ENCODE measurements at regions not wholly inside any gene's neighbourhood (a gene's known extent, or its start where the extent isn't known, plus 50 kb on each side); places are given as distances from the start of the nearest gene placed in this dataset.
A peak's percentile ranks its signal among the peaks of the same experiment; 100 is the strongest.
"Not testable (repeated sequence)": the region's sequence is repeated elsewhere in the genome, so short reads cannot be mapped to it uniquely, and the experiment has no call there.

GRCh38 chr12:9308745-9309144 lies 100.5 kb upstream of the PZP start:
- BruUV-seq (replicated peaks), result TSS peak; percentile 15
- H3K4me2 ChIP-seq (ENCODE audit: low read length); ATAC-seq; RAD21 ChIA-PET (ENCODE audit: low non-redundant PET in 1 of 2, low total read pairs in 2 of 2, uncharacterized antibody in 2 of 2, unreplicated experiment in 2 of 2); H3K27me3 ChIP-seq (ENCODE audit: insufficient read depth, low read length); H2AFZ ChIP-seq (ENCODE audit: low read depth, low read length, poor library complexity, severe bottlenecking); H3K9me3 ChIP-seq (ENCODE audit: control insufficient read depth in 1 of 2, insufficient read depth in 1 of 2, low read depth in 1 of 2, low read length in 2 of 2); H3K9me2 ChIP-seq (ENCODE audit: insufficient read depth); H3K4me3 ChIP-seq (replicated peaks in 1 of 2; ENCODE audit: low read depth in 1 of 2, low read length in 2 of 2); DNase-seq (ENCODE audit: low read depth, low spot score); intact Hi-C loops (cut with micrococcal nuclease); POLR2A ChIA-PET; H3K27ac ChIP-seq (ENCODE audit: low read depth, low read length); H4K20me1 ChIP-seq (ENCODE audit: insufficient read depth); H3K4me1 ChIP-seq (ENCODE audit: control insufficient read depth in 1 of 2, insufficient read depth in 2 of 2, low read length in 2 of 2); CTCF ChIA-PET; H3K36me3 ChIP-seq (ENCODE audit: control insufficient read depth in 1 of 2, insufficient read depth in 2 of 2, low read length in 2 of 2); H3K9ac ChIP-seq (ENCODE audit: low read length); H3K79me2 ChIP-seq (ENCODE audit: insufficient read depth, low read length): not testable (repeated sequence)

GRCh38 chr12:9308163-9308562 lies 100.0 kb upstream of the PZP start:
- H3K27ac ChIP-seq (ENCODE audit: low read depth, low read length); H3K9me2 ChIP-seq (ENCODE audit: insufficient read depth); H3K9me3 ChIP-seq (ENCODE audit: control insufficient read depth in 1 of 2, insufficient read depth in 1 of 2, low read depth in 1 of 2, low read length in 2 of 2); H4K20me1 ChIP-seq (ENCODE audit: insufficient read depth); H3K27me3 ChIP-seq (ENCODE audit: insufficient read depth, low read length); POLR2A ChIA-PET; H3K4me2 ChIP-seq (ENCODE audit: low read length); H3K79me2 ChIP-seq (ENCODE audit: insufficient read depth, low read length); CTCF ChIA-PET; RAD21 ChIA-PET (ENCODE audit: low non-redundant PET in 1 of 2, low total read pairs in 2 of 2, uncharacterized antibody in 2 of 2, unreplicated experiment in 2 of 2); DNase-seq (ENCODE audit: low read depth, low spot score); H3K4me3 ChIP-seq (replicated peaks in 1 of 2; ENCODE audit: low read depth in 1 of 2, low read length in 2 of 2); intact Hi-C loops (cut with micrococcal nuclease); H3K36me3 ChIP-seq (ENCODE audit: control insufficient read depth in 1 of 2, insufficient read depth in 2 of 2, low read length in 2 of 2); H2AFZ ChIP-seq (ENCODE audit: low read depth, low read length, poor library complexity, severe bottlenecking); ATAC-seq; H3K9ac ChIP-seq (ENCODE audit: low read length); H3K4me1 ChIP-seq (ENCODE audit: control insufficient read depth in 1 of 2, insufficient read depth in 2 of 2, low read length in 2 of 2); BruUV-seq (replicated peaks): not testable (repeated sequence)

DNA sequence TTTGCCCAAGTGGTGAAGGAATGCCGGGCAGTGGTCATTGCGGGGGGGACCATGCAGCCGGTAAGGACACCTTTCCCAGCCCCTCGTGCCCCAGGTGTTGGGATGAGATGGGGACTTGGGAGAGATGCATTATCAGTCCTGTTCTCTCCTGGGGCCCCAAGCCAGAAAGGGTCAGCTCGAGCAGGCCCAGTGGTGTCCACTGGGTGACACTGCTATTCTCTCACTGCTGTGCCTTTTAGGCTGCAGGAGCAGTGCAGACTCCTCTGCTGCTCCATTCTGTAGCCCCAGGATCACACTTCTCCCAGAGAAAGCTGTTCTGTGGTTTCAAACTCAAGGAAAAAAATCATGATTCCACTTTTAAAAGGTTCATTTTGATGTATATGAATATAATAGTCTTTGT lies 99.1 kb upstream of the PZP start:
- H3K79me2 ChIP-seq (ENCODE audit: insufficient read depth, low read length); H3K27ac ChIP-seq (ENCODE audit: low read depth, low read length); CTCF ChIA-PET; DNase-seq (ENCODE audit: low read depth, low spot score); H3K9me2 ChIP-seq (ENCODE audit: insufficient read depth); H2AFZ ChIP-seq (ENCODE audit: low read depth, low read length, poor library complexity, severe bottlenecking); H3K36me3 ChIP-seq (ENCODE audit: control insufficient read depth in 1 of 2, insufficient read depth in 2 of 2, low read length in 2 of 2); H3K9me3 ChIP-seq (ENCODE audit: control insufficient read depth in 1 of 2, insufficient read depth in 1 of 2, low read depth in 1 of 2, low read length in 2 of 2); H3K4me1 ChIP-seq (ENCODE audit: control insufficient read depth in 1 of 2, insufficient read depth in 2 of 2, low read length in 2 of 2); H4K20me1 ChIP-seq (ENCODE audit: insufficient read depth); H3K9ac ChIP-seq (ENCODE audit: low read length); ATAC-seq; POLR2A ChIA-PET; intact Hi-C loops (cut with micrococcal nuclease); H3K4me2 ChIP-seq (ENCODE audit: low read length); H3K27me3 ChIP-seq (ENCODE audit: insufficient read depth, low read length); BruUV-seq (replicated peaks); H3K4me3 ChIP-seq (replicated peaks in 1 of 2; ENCODE audit: low read depth in 1 of 2, low read length in 2 of 2); RAD21 ChIA-PET (ENCODE audit: low non-redundant PET in 1 of 2, low total read pairs in 2 of 2, uncharacterized antibody in 2 of 2, unreplicated experiment in 2 of 2): not testable (repeated sequence)

- H3K36me3 ChIP-seq (ENCODE audit: control insufficient read depth in 1 of 2, insufficient read depth in 2 of 2, low read length in 2 of 2); intact Hi-C loops (cut with micrococcal nuclease); H3K9ac ChIP-seq (ENCODE audit: low read length); H3K9me2 ChIP-seq (ENCODE audit: insufficient read depth); H3K9me3 ChIP-seq (ENCODE audit: control insufficient read depth in 1 of 2, insufficient read depth in 1 of 2, low read depth in 1 of 2, low read length in 2 of 2); CTCF ChIA-PET; ATAC-seq; BruUV-seq (replicated peaks); H4K20me1 ChIP-seq (ENCODE audit: insufficient read depth); RAD21 ChIA-PET (ENCODE audit: low non-redundant PET in 1 of 2, low total read pairs in 2 of 2, uncharacterized antibody in 2 of 2, unreplicated experiment in 2 of 2); H3K79me2 ChIP-seq (ENCODE audit: insufficient read depth, low read length); H3K27me3 ChIP-seq (ENCODE audit: insufficient read depth, low read length); POLR2A ChIA-PET; H3K4me1 ChIP-seq (ENCODE audit: control insufficient read depth in 1 of 2, insufficient read depth in 2 of 2, low read length in 2 of 2); H3K4me3 ChIP-seq (replicated peaks in 1 of 2; ENCODE audit: low read depth in 1 of 2, low read length in 2 of 2); H3K4me2 ChIP-seq (ENCODE audit: low read length); H2AFZ ChIP-seq (ENCODE audit: low read depth, low read length, poor library complexity, severe bottlenecking); H3K27ac ChIP-seq (ENCODE audit: low read depth, low read length); DNase-seq (ENCODE audit: low read depth, low spot score): not testable (repeated sequence)
Measured at GRCh38 chr12:9306004-9306403, 97.8 kb upstream of the PZP start.

DNA sequence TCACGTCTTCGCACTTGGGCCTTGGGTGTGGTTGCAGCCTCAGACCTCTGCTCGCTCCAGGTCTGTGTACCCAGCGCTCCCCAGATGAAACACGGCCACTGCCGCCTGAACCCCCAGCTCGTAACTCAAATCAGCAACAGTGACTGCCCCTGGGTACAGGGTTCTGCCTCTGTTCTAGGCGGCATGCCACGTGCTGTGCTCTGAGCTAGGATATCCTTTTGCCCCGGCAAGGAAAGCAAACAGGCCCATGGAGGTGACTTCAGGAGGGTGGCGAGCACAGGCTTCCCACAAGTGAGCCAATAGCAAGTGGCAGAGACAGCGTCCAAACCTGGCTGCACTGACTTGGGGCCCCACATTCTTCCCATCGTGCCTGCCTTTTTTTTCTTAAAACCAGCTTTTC lies 96.3 kb upstream of the PZP start:
- BruUV-seq (replicated peaks); H3K27ac ChIP-seq (ENCODE audit: low read depth, low read length); ATAC-seq; H3K9me2 ChIP-seq (ENCODE audit: insufficient read depth); H4K20me1 ChIP-seq (ENCODE audit: insufficient read depth); H3K4me3 ChIP-seq (replicated peaks in 1 of 2; ENCODE audit: low read depth in 1 of 2, low read length in 2 of 2); H2AFZ ChIP-seq (ENCODE audit: low read depth, low read length, poor library complexity, severe bottlenecking); CTCF ChIA-PET; H3K9ac ChIP-seq (ENCODE audit: low read length); H3K36me3 ChIP-seq (ENCODE audit: control insufficient read depth in 1 of 2, insufficient read depth in 2 of 2, low read length in 2 of 2); H3K79me2 ChIP-seq (ENCODE audit: insufficient read depth, low read length); H3K4me2 ChIP-seq (ENCODE audit: low read length); H3K27me3 ChIP-seq (ENCODE audit: insufficient read depth, low read length); H3K9me3 ChIP-seq (ENCODE audit: control insufficient read depth in 1 of 2, insufficient read depth in 1 of 2, low read depth in 1 of 2, low read length in 2 of 2); DNase-seq (ENCODE audit: low read depth, low spot score); H3K4me1 ChIP-seq (ENCODE audit: control insufficient read depth in 1 of 2, insufficient read depth in 2 of 2, low read length in 2 of 2); intact Hi-C loops (cut with micrococcal nuclease); POLR2A ChIA-PET; RAD21 ChIA-PET (ENCODE audit: low non-redundant PET in 1 of 2, low total read pairs in 2 of 2, uncharacterized antibody in 2 of 2, unreplicated experiment in 2 of 2): not testable (repeated sequence)

Data from HCT116 (cell line).